HEK293T (cell line): ENCODE measurements at regions not wholly inside any gene's neighbourhood (a gene's known extent, or its start where the extent isn't known, plus 50 kb on each side); places are given as distances from the start of the nearest gene placed in this dataset.

Experiments used
- CTCF ChIA-PET: fragments of 350-600 bp; formaldehyde crosslinking; extraction: SDS; loops from one replicate; lab custom pipeline; 2021; ENCODE audit warnings: antibody characterized with exemption, inconsistent platforms; lab: Yijun Ruan, JAX
- POLR2A ChIA-PET: fragments of 350-600 bp; formaldehyde crosslinking; extraction: SDS; loops from one replicate; lab custom pipeline; 2020; ENCODE audit warnings: antibody characterized with exemption, inconsistent platforms; lab: Yijun Ruan, JAX
- DNase-seq: peaks from one replicate; pipeline ENCODE4 v3.0.0; 2012; ENCODE audit warnings: mixed read lengths; ENCODE audit errors: extremely low spot score
- ARNT ChIP-seq: fragments of 450-650 bp; IDR thresholded peaks from 2 replicates; pipeline ENCODE4 v1.6.1; 2017; ENCODE audit warnings: mild to moderate bottlenecking
- BHLHE40 ChIP-seq: fragments of 450-650 bp; IDR thresholded peaks from 2 replicates; pipeline ENCODE4 v1.6.1; 2016; ENCODE audit warnings: mild to moderate bottlenecking, moderate library complexity, borderline replicate concordance
- CTBP1 ChIP-seq: fragments of 450-650 bp; IDR thresholded peaks from 2 replicates; pipeline ENCODE4 v1.6.1; 2016; ENCODE audit warnings: borderline replicate concordance
- ELF4 ChIP-seq: fragments of 450-650 bp; IDR thresholded peaks from 2 replicates; pipeline ENCODE4 v1.6.1; 2017; ENCODE audit warnings: antibody characterized with exemption
- FOXA1 ChIP-seq: fragments of 450-650 bp; IDR thresholded peaks from 2 replicates; pipeline ENCODE4 v1.6.1; 2016; ENCODE audit warnings: mild to moderate bottlenecking
- FOXK2 ChIP-seq: fragments of 450-650 bp; IDR thresholded peaks from 2 replicates; pipeline ENCODE4 v1.6.1; 2016; ENCODE audit warnings: mild to moderate bottlenecking
- FOXM1 ChIP-seq: fragments of 450-650 bp; IDR thresholded peaks from 2 replicates; pipeline ENCODE4 v1.6.1; 2017; ENCODE audit warnings: mild to moderate bottlenecking, borderline replicate concordance
- HDGF ChIP-seq: fragments of 450-650 bp; IDR thresholded peaks from 2 replicates; pipeline ENCODE4 v1.6.1; 2017; ENCODE audit warnings: antibody characterized with exemption, borderline replicate concordance
- L3MBTL2 ChIP-seq: fragments of 450-650 bp; conservative IDR thresholded peaks from 2 replicates; pipeline ENCODE4 v1.6.1; 2016; ENCODE audit warnings: mild to moderate bottlenecking
- LEF1 ChIP-seq: fragments of 450-650 bp; IDR thresholded peaks from 2 replicates; pipeline ENCODE4 v1.6.1; 2017; ENCODE audit warnings: mild to moderate bottlenecking, borderline replicate concordance
- NFRKB ChIP-seq: fragments of 450-650 bp; IDR thresholded peaks from 2 replicates; pipeline ENCODE4 v1.6.1; 2016; ENCODE audit warnings: mild to moderate bottlenecking, moderate library complexity
- PKNOX1 ChIP-seq: fragments of 450-650 bp; IDR thresholded peaks from 2 replicates; pipeline ENCODE4 v1.6.1; 2016
- SP1 ChIP-seq: fragments of 450-650 bp; IDR thresholded peaks from 2 replicates; pipeline ENCODE4 v1.6.1; 2017
- SUZ12 ChIP-seq: fragments of 450-650 bp; IDR thresholded peaks from 2 replicates; pipeline ENCODE4 v1.6.1; 2016; ENCODE audit warnings: mild to moderate bottlenecking
- TARDBP ChIP-seq: fragments of 450-650 bp; IDR thresholded peaks from 2 replicates; pipeline ENCODE4 v1.6.1; 2016
- ZNF384 ChIP-seq: fragments of 450-650 bp; IDR thresholded peaks from 2 replicates; pipeline ENCODE4 v1.6.1; 2016

GRCh38 chr11:23063276-23063675, 203.0 kb upstream of the CCDC179 start:
- ChIA-PET POLR2A (no interaction called here), CTCF (no interaction called here)
- DNase-seq = no peak
- TF ChIP-seq ZNF384 = no peak
- TF ChIP-seq PKNOX1 = no peak
- no peak for TF ChIP-seq HDGF
- no peak for TF ChIP-seq FOXM1
- no peak for TF ChIP-seq ARNT
- no peak for TF ChIP-seq BHLHE40
- no peak for TF ChIP-seq NFRKB
- no peak for TF ChIP-seq TARDBP
- no peak for TF ChIP-seq ELF4
- no peak for TF ChIP-seq SP1
- no peak for TF ChIP-seq LEF1
- no peak for TF ChIP-seq SUZ12
- TF ChIP-seq FOXA1 = no peak
- no peak for TF ChIP-seq FOXK2
- no peak for TF ChIP-seq CTBP1

GRCh38 chr11:23078289-23078971, 218.2 kb upstream of the CCDC179 start:
- CTCF ChIA-PET = no interaction called here

GRCh38 chr11:23079382-23079813, 219.1 kb upstream of the CCDC179 start:
- POLR2A ChIA-PET = no interaction called here
- CTCF ChIA-PET = no interaction called here
- TF ChIP-seq BHLHE40 = no peak
- TF ChIP-seq ARNT = no peak
- TF ChIP-seq CTBP1 = no peak
- no peak for TF ChIP-seq NFRKB
- no peak for TF ChIP-seq FOXK2
- TF ChIP-seq SP1 = no peak
- no peak for TF ChIP-seq HDGF
- no peak for TF ChIP-seq TARDBP
- TF ChIP-seq FOXA1 = no peak
- no peak for TF ChIP-seq LEF1
- TF ChIP-seq ELF4 = no peak
- no peak for TF ChIP-seq L3MBTL2
- TF ChIP-seq PKNOX1 = no peak
- no peak for TF ChIP-seq SUZ12
- no peak for TF ChIP-seq ZNF384
- TF ChIP-seq FOXM1 = no peak
- no peak for DNase-seq

More at GRCh38 chr11:23078289-23078971, 218.2 kb upstream of the CCDC179 start:
- POLR2A ChIA-PET = no interaction called here
- TF ChIP-seq ZNF384 (no peak), LEF1 (no peak), SP1 (no peak), SUZ12 (no peak), BHLHE40 (no peak), FOXA1 (no peak), HDGF (no peak), PKNOX1 (no peak), TARDBP (no peak), CTBP1 (no peak), ELF4 (no peak)
- DNase-seq = no peak

GRCh38 chr11:23087407-23087806, 227.1 kb upstream of the CCDC179 start:
- TF ChIP-seq SUZ12 (no peak), CTBP1 (no peak), LEF1 (no peak), SP1 (no peak), PKNOX1 (no peak), TARDBP (no peak), FOXK2 (no peak), BHLHE40 (no peak), ZNF384 (no peak), HDGF (no peak), ARNT (no peak), ELF4 (no peak), FOXA1 (no peak), L3MBTL2 (no peak)

GRCh38 chr11:23090659-23091058, 230.4 kb upstream of the CCDC179 start:
- TF ChIP-seq BHLHE40 (no peak), FOXA1 (no peak)
- no peak for DNase-seq
- POLR2A ChIA-PET = no interaction called here
- CTCF ChIA-PET = no interaction called here

More at GRCh38 chr11:23087407-23087806, 227.1 kb upstream of the CCDC179 start:
- DNase-seq = no peak
- ChIA-PET POLR2A (no interaction called here), CTCF (no interaction called here)
